Body of pancreas (tissue), 4 donors: ENCODE measurements at regions not wholly inside any gene's neighbourhood (a gene's known extent, or its start where the extent isn't known, plus 50 kb on each side); places are given as distances from the start of the nearest gene placed in this dataset.

ENCODE experiments used
- POLR2A ChIP-seq, 3 donors: fragments of 450-650 bp; IDR thresholded peaks; one replicate each; pipeline ENCODE4 v1.6.1; 2016; ENCODE audit warnings: antibody characterized with exemption in 3 of 3, mild to moderate bottlenecking in 2 of 3
- TF ChIP-seq, protein P1 (sequence below), 7 experiments: fragments of 450-650 bp in 4 of 7; fragments of 200-600 bp in 3 of 7; sonication (generic) in 3 of 7; IDR thresholded peaks; one replicate each; pipeline ENCODE4 v1.5.1; 2016 to 2019; ENCODE audit warnings: antibody characterized with exemption in 7 of 7

DNA sequence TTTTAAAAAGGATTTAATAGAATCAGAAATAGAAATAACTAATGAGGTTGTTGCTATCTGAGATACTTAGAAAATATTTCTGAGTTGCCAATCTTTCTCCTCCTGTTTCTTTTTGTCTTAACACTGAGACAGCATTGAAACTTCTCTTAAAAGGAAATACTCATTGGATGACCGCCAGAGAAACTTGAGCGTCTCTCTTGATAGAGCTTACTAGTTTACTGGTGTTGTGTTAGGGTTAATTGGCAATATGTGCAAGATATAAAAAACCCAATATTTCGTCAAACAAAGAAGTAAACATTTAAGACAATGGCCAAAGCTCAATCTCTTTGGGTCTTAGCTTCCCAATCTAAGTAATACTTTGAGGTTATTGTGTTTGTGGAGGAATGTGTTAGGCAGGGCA, 176.4 kb upstream of the CHD1 start:
- TF ChIP-seq, protein P1, sequence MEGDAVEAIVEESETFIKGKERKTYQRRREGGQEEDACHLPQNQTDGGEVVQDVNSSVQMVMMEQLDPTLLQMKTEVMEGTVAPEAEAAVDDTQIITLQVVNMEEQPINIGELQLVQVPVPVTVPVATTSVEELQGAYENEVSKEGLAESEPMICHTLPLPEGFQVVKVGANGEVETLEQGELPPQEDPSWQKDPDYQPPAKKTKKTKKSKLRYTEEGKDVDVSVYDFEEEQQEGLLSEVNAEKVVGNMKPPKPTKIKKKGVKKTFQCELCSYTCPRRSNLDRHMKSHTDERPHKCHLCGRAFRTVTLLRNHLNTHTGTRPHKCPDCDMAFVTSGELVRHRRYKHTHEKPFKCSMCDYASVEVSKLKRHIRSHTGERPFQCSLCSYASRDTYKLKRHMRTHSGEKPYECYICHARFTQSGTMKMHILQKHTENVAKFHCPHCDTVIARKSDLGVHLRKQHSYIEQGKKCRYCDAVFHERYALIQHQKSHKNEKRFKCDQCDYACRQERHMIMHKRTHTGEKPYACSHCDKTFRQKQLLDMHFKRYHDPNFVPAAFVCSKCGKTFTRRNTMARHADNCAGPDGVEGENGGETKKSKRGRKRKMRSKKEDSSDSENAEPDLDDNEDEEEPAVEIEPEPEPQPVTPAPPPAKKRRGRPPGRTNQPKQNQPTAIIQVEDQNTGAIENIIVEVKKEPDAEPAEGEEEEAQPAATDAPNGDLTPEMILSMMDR (IDR thresholded peaks at IDR 0.05), result no peak
- no peak for TF ChIP-seq POLR2A (IDR thresholded peaks at IDR 0.05)
